Neural cell (in vitro differentiated cells): ENCODE measurements at regions not wholly inside any gene's neighbourhood (a gene's known extent, or its start where the extent isn't known, plus 50 kb on each side); places are given as distances from the start of the nearest gene placed in this dataset.

Experiments
- H2AFZ ChIP-seq: fragments of 200-600, 300-800 bp; sonication (generic), shearing (Covaris generic); 2 replicates; pipeline ENCODE4 v1.6.0; 2014; ENCODE audit warnings: low read depth, mild to moderate bottlenecking, antibody characterized with exemption, low read length, moderate library complexity
- H3F3A ChIP-seq: fragments of 200-600 bp; shearing (Covaris generic); 2 replicates; pipeline ENCODE4 v1.6.1; 2016; ENCODE audit warnings: mild to moderate bottlenecking, moderate library complexity, mixed read lengths, antibody characterized with exemption, low read length; ENCODE audit not compliant: insufficient read depth, poor library complexity, severe bottlenecking
- H3K27ac ChIP-seq: fragments of 200-600, 300-800 bp; sonication (generic), shearing (Covaris generic); 2 replicates; pipeline ENCODE4 v1.5.1; 2014; ENCODE audit warnings: mild to moderate bottlenecking, low read length, moderate library complexity
- H3K27me3 ChIP-seq: fragments of 300-800, 200-600 bp; sonication (generic), shearing (Covaris generic); 2 replicates; pipeline ENCODE4 v1.6.0; 2014; ENCODE audit warnings: mild to moderate bottlenecking, low read depth, low read length, moderate library complexity; ENCODE audit not compliant: insufficient read depth
- H3K36me3 ChIP-seq: fragments of 300-800, 200-600 bp; sonication (generic), shearing (Covaris generic); 2 replicates; pipeline ENCODE4 v1.5.1; 2014; ENCODE audit warnings: mild to moderate bottlenecking, antibody characterized with exemption, low read length, moderate library complexity; ENCODE audit not compliant: insufficient read depth
- H3K4me2 ChIP-seq: fragments of 300-800, 200-600 bp; sonication (generic), shearing (Covaris generic); 2 replicates; pipeline ENCODE4 v1.6.0; 2014; ENCODE audit warnings: mild to moderate bottlenecking, low read length
- H3K4me3 ChIP-seq: fragments of 300-800, 200-600 bp; sonication (generic), shearing (Covaris generic); 2 replicates; pipeline ENCODE4 v1.5.1; 2014; ENCODE audit warnings: mild to moderate bottlenecking, low read length, moderate library complexity
- H3K79me2 ChIP-seq: fragments of 200-600 bp; shearing (Covaris generic); replicated peaks from 2 replicates; pipeline ENCODE4 v1.6.0; 2014; ENCODE audit warnings: mild to moderate bottlenecking, low read length, moderate library complexity; ENCODE audit not compliant: insufficient read depth
- H3K9ac ChIP-seq: fragments of 300-800, 200-600 bp; sonication (generic), shearing (Covaris generic); 2 replicates; pipeline ENCODE4 v1.6.1; 2016; ENCODE audit warnings: mild to moderate bottlenecking, low read length, mixed read lengths
- H3K9me2 ChIP-seq: fragments of 200-600 bp; shearing (Covaris generic); 2 replicates; pipeline ENCODE4 v1.6.1; 2016; ENCODE audit warnings: mild to moderate bottlenecking, low read length, mixed read lengths; ENCODE audit not compliant: insufficient read depth
- H3K9me3 ChIP-seq: fragments of 200-600, 300-800 bp; sonication (generic), shearing (Covaris generic); 2 replicates; pipeline ENCODE4 v1.6.1; 2016; ENCODE audit warnings: mild to moderate bottlenecking, mixed run types, low read length, moderate library complexity, mixed read lengths
- H4K20me1 ChIP-seq: fragments of 200-600 bp; shearing (Covaris generic); 2 replicates; pipeline ENCODE4 v1.6.1; 2016; ENCODE audit warnings: mild to moderate bottlenecking, mixed run types; ENCODE audit not compliant: insufficient read depth
- CTCF ChIP-seq: fragments of 450-650 bp; IDR thresholded peaks from 2 replicates; pipeline ENCODE4 v1.5.1; 2014; ENCODE audit warnings: antibody characterized with exemption, mild to moderate bottlenecking, moderate library complexity; ENCODE audit not compliant: poor library complexity, severe bottlenecking
- EP300 ChIP-seq: fragments of 450-650 bp; conservative IDR thresholded peaks from 2 replicates; pipeline ENCODE4 v1.6.1; 2014; ENCODE audit warnings: antibody characterized with exemption, mild to moderate bottlenecking, moderate library complexity; ENCODE audit not compliant: poor library complexity, severe bottlenecking
- EZH2 ChIP-seq: fragments of 200-600, 300-800 bp; shearing (Covaris generic), sonication (generic); IDR thresholded peaks from 2 replicates; pipeline ENCODE4 v1.6.1; 2014; ENCODE audit warnings: antibody characterized with exemption, low read length, borderline replicate concordance, mild to moderate bottlenecking; ENCODE audit not compliant: insufficient read depth, poor library complexity, severe bottlenecking
- MXI1 ChIP-seq: fragments of 450-650 bp; conservative IDR thresholded peaks from 2 replicates; pipeline ENCODE4 v1.6.1; 2014; ENCODE audit warnings: antibody characterized with exemption, mild to moderate bottlenecking; ENCODE audit not compliant: poor library complexity, severe bottlenecking
- POLR2AphosphoS5 ChIP-seq: IDR thresholded peaks from 2 replicates; pipeline ENCODE4 v1.6.1; 2012
- RAD21 ChIP-seq: fragments of 450-650 bp; conservative IDR thresholded peaks from 2 replicates; pipeline ENCODE4 v1.6.1; 2014; ENCODE audit warnings: antibody characterized with exemption, mild to moderate bottlenecking, moderate library complexity
- SMC3 ChIP-seq: fragments of 450-650 bp; conservative IDR thresholded peaks from 2 replicates; pipeline ENCODE4 v1.6.1; 2014; ENCODE audit warnings: antibody characterized with exemption, mild to moderate bottlenecking, moderate library complexity; ENCODE audit not compliant: poor library complexity
- TAF1 ChIP-seq: IDR thresholded peaks from 2 replicates; pipeline ENCODE4 v1.6.1; 2012; ENCODE audit warnings: low read depth
- TF ChIP-seq, protein P1 (sequence below): IDR thresholded peaks from 2 replicates; pipeline ENCODE4 v1.6.1; 2012; ENCODE audit warnings: borderline replicate concordance

GRCh38 chr6:81979329-81979728 lies 226.8 kb upstream of the TENT5A start:
- H3F3A ChIP-seq = no peaks in the 10 kb centered on the region
- H3K79me2 ChIP-seq = no peaks in the 10 kb centered on the region
- H3K4me3 ChIP-seq = no peak overlapping the region
- no peak overlapping the region for H3K27ac ChIP-seq
- no peaks in the 10 kb centered on the region for H3K36me3 ChIP-seq
- no peak overlapping the region for H2AFZ ChIP-seq
- no peaks in the 10 kb centered on the region for H4K20me1 ChIP-seq
- H3K4me2 ChIP-seq = no peak overlapping the region
- H3K9me3 ChIP-seq = no peaks in the 10 kb centered on the region
- no peaks in the 10 kb centered on the region for H3K9me2 ChIP-seq
- no peak for TF ChIP-seq EP300
- TF ChIP-seq, protein P1, sequence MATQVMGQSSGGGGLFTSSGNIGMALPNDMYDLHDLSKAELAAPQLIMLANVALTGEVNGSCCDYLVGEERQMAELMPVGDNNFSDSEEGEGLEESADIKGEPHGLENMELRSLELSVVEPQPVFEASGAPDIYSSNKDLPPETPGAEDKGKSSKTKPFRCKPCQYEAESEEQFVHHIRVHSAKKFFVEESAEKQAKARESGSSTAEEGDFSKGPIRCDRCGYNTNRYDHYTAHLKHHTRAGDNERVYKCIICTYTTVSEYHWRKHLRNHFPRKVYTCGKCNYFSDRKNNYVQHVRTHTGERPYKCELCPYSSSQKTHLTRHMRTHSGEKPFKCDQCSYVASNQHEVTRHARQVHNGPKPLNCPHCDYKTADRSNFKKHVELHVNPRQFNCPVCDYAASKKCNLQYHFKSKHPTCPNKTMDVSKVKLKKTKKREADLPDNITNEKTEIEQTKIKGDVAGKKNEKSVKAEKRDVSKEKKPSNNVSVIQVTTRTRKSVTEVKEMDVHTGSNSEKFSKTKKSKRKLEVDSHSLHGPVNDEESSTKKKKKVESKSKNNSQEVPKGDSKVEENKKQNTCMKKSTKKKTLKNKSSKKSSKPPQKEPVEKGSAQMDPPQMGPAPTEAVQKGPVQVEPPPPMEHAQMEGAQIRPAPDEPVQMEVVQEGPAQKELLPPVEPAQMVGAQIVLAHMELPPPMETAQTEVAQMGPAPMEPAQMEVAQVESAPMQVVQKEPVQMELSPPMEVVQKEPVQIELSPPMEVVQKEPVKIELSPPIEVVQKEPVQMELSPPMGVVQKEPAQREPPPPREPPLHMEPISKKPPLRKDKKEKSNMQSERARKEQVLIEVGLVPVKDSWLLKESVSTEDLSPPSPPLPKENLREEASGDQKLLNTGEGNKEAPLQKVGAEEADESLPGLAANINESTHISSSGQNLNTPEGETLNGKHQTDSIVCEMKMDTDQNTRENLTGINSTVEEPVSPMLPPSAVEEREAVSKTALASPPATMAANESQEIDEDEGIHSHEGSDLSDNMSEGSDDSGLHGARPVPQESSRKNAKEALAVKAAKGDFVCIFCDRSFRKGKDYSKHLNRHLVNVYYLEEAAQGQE = no peak
- TF ChIP-seq MXI1 = no peak
- TF ChIP-seq EZH2 = no peak
- TF ChIP-seq POLR2AphosphoS5 = no peak
- TF ChIP-seq SMC3 = no peak
- TF ChIP-seq RAD21 = no peak
- no peak for TF ChIP-seq CTCF
- TF ChIP-seq TAF1 = no peak
- H3K9ac ChIP-seq = no peak overlapping the region
- H3K27me3 ChIP-seq = no peaks in the 10 kb centered on the region

- Histone ChIP-seq H4K20me1 (no peaks in the 10 kb centered on the region), H3K27me3 (no peaks in the 10 kb centered on the region), H3F3A (no peaks in the 10 kb centered on the region), H3K9me3 (no peaks in the 10 kb centered on the region), H3K9ac (no peak overlapping the region), H3K79me2 (no peaks in the 10 kb centered on the region), H3K9me2 (no peaks in the 10 kb centered on the region), H3K36me3 (no peaks in the 10 kb centered on the region), H2AFZ (no peak overlapping the region), H3K4me3 (no peak overlapping the region), H3K4me2 (no peak overlapping the region), H3K27ac (no peak overlapping the region)
- no peak for TF ChIP-seq EZH2
Measured at GRCh38 chr6:81978230-81978629, 225.7 kb upstream of the TENT5A start.

GRCh38 chr6:81977486-81977885 lies 225.0 kb upstream of the TENT5A start:
- Histone ChIP-seq H3F3A (no peaks in the 10 kb centered on the region), H3K4me2 (no peak overlapping the region), H3K9me3 (no peaks in the 10 kb centered on the region), H3K9me2 (no peaks in the 10 kb centered on the region), H3K79me2 (no peaks in the 10 kb centered on the region), H2AFZ (no peak overlapping the region), H3K27ac (no peak overlapping the region), H3K27me3 (no peaks in the 10 kb centered on the region), H3K4me3 (no peak overlapping the region), H3K9ac (no peak overlapping the region), H3K36me3 (no peaks in the 10 kb centered on the region), H4K20me1 (no peaks in the 10 kb centered on the region)
- TF ChIP-seq, protein P1 = no peak
- no peak for TF ChIP-seq TAF1
- TF ChIP-seq EP300 = no peak
- TF ChIP-seq MXI1 = no peak
- TF ChIP-seq EZH2 = no peak
- no peak for TF ChIP-seq RAD21
- TF ChIP-seq POLR2AphosphoS5 = no peak
- TF ChIP-seq CTCF = no peak
- TF ChIP-seq SMC3 = no peak
